Fibroblast of villous mesenchyme (primary cell): ENCODE measurements at regions not wholly inside any gene's neighbourhood (a gene's known extent, or its start where the extent isn't known, plus 50 kb on each side); places are given as distances from the start of the nearest gene placed in this dataset.

Experiments used
- DNase-seq: peaks from one replicate; pipeline ENCODE4 v3.0.0-alpha.2; 2010; ENCODE audit warnings: low read depth
- H3K4me3 ChIP-seq: 2 replicates; pipeline ENCODE4 v1.5.1; 2011; ENCODE audit warnings: low read depth, mild to moderate bottlenecking, low read length
- TF ChIP-seq, protein P1 (sequence below): IDR thresholded peaks from 2 replicates; pipeline ENCODE4 v1.5.1; 2012; ENCODE audit warnings: low read depth, mild to moderate bottlenecking, low read length; ENCODE audit not compliant: insufficient read depth

DNA sequence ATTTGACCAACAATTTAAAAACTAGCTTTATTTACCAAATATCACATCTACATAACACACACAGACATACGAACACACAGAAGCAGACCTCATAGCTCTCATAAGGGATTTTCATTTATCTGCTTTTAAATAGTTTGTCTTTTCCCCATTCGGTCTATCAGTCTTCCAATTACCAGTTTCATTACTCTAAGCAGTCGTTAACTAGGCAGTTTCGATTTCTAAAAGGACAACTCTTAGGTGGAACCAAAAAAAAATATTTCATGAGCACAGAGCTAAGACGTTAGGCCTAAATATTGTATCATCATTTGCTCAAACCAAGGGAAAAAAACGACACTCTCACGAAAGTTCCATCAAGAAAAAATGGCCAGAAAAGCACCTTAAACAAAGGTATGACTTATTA is 228.4 kb downstream of the SPANXN1 start:
- H3K4me3 ChIP-seq: no peak overlapping the region
- TF ChIP-seq, protein P1, sequence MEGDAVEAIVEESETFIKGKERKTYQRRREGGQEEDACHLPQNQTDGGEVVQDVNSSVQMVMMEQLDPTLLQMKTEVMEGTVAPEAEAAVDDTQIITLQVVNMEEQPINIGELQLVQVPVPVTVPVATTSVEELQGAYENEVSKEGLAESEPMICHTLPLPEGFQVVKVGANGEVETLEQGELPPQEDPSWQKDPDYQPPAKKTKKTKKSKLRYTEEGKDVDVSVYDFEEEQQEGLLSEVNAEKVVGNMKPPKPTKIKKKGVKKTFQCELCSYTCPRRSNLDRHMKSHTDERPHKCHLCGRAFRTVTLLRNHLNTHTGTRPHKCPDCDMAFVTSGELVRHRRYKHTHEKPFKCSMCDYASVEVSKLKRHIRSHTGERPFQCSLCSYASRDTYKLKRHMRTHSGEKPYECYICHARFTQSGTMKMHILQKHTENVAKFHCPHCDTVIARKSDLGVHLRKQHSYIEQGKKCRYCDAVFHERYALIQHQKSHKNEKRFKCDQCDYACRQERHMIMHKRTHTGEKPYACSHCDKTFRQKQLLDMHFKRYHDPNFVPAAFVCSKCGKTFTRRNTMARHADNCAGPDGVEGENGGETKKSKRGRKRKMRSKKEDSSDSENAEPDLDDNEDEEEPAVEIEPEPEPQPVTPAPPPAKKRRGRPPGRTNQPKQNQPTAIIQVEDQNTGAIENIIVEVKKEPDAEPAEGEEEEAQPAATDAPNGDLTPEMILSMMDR: no peak
- DNase-seq: no peak

DNA sequence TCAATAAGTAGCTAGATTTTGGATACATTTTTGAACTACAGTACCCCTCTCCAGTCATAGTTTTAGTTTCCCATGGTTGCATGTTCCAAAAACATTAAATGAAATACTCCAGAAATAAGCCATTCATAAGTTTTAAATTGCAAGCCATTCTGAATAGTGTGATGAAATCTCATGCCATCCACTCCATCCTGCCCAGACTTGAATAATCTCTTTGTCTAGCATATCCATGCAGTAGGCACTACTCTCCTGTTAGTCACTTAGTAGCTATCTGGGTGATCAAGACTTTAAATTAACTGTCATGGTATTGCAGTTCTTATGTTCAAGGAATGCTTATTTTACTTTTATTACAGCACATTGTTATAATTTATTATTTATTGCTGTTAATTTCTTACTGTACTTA is 237.4 kb downstream of the SPANXN1 start:
- TF ChIP-seq, protein P1: no peak
- no peak for DNase-seq
- no peak overlapping the region for H3K4me3 ChIP-seq

DNA sequence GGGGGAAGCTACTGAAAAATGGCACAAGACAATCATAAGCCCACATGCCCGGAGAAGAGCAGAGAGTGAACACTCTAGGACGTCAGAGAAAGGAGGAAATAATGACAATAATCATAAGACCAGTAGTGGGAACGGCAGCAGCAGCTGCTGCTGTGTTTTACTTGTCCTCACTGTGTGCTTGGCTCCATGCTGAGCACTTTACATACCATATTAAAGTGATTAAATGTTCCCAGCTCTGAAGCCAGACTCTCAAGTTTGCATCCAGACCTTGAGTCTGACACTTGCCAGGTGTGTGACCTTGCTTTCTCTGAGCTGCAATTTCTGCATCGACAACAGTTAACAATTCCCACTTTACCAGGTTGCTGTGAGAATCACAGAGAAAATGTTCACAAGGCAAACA is 255.4 kb downstream of the SPANXN1 start:
- TF ChIP-seq, protein P1: no peak
- no peak for DNase-seq

DNA sequence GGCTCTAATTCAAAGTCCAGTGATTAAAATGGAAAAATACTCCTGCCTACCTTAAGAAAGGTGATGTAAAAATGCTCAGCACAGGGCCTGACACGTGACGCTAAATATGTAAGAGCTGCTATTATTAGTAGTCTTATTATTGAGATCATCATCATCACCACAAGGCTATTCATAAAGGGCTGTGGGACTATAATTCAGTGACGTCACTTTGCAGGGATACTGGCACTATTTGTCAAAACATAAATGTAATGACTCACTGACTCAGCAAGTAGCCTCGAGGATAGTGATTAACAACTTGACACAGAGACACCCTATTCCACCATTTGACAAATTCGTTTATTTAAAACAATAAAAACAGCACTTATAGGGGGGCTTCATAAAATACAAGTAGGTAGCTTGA is 258.9 kb downstream of the SPANXN1 start:
- H3K4me3 ChIP-seq: no peak overlapping the region
- no peak for DNase-seq
- TF ChIP-seq, protein P1: no peak

More for the DNA sequence above, 255.4 kb downstream of the SPANXN1 start:
- no peak overlapping the region for H3K4me3 ChIP-seq

DNA sequence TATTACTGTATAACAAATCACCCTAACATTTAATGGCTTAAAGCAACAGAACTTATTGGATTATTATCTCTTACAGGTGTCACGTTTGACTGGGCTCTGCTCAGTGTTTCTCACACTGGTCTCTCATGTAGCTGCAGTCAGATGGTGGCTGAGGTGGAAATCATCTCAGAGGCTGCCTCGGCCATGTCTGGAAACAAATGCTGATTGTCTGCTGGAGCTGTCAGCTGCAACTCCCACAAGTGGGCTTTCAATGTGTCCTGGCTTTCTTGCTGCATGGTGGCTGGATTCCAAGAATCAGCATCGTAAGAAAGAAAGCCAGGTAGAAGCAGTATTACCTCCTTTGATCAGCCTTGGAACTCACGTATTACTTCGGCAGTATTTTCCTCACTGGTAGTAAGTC is 277.6 kb downstream of the SPANXN1 start:
- DNase-seq: no peak
- TF ChIP-seq, protein P1: no peak
- H3K4me3 ChIP-seq: no peak overlapping the region

DNA sequence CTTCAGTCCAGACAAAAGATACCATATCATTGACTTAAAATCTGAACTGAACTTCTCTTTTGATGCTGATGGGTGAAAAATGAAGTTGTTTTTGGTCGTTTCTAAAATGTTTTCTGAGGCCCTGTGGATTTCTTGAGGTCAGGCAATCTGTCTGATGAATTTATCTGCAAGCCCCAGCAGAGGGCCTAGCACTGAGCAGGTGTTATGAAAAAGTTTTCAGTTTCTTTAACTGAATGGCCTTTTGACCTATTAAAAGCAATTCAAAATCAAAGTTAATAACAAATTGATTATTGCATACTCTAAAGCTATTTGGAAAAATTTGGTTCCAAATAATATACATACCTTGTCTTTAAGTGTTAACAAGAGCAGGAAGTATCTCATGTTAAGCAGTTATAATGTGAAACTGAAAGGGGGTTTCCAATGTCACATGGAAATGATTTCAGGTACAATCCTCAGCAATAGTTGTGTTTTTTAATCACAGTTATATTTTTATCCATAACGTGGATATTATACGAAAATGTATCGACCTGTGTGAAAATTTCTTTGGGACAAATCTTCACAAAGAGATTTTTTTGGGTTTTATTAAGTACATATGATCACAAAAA is 285.0 kb downstream of the SPANXN1 start:
- TF ChIP-seq, protein P1: no peak
- no peak for DNase-seq
- H3K4me3 ChIP-seq: no peak overlapping the region

DNA sequence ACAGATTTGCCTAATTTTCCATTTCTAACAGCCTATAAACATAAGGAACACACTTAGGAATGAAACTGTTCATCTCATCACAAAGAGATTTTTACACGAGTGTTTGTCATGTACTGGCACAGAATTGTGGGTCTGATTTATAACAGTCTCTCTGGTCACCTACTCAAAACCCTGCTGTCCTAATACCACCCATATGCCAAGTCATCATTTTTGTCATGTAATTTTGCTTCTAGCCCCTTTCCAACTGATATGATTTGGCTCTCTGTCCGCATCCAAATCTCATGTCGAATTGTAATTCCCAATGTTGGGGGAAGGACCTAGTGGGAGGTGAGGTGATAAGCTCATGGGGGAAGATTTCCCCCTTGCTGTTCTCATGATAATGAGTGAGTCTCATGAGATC is 284.1 kb upstream of the SLITRK2 start:
- TF ChIP-seq, protein P1: no peak
- DNase-seq: no peak
- no peak overlapping the region for H3K4me3 ChIP-seq
